ENCODE measurements at regions not wholly inside any gene's neighbourhood (a gene's known extent, or its start where the extent isn't known, plus 50 kb on each side); places are given as distances from the start of the nearest gene placed in this dataset.
"Not testable (repeated sequence)": the region's sequence is repeated elsewhere in the genome, so short reads cannot be mapped to it uniquely, and the experiment has no call there.

- H3K4me3 ChIP-seq (ENCODE audit: low read depth in 1 of 2, low read length in 1 of 2) = no peak overlapping the region
- peaks cover 39% of the 10 kb centered on the region for H3K27me3 ChIP-seq
- no peaks in the 10 kb centered on the region for H3K9me3 ChIP-seq
- no peaks in the 10 kb centered on the region for H3K36me3 ChIP-seq
- TF ChIP-seq CTCF (IDR thresholded peaks at IDR 0.05) = no peak
- H3K4me1 ChIP-seq (ENCODE audit: control insufficient read depth in 1 of 2, insufficient read depth in 1 of 2, low read depth in 1 of 2, low read length in 1 of 2) = no peaks in the 10 kb centered on the region
- H3K27ac ChIP-seq = no peak overlapping the region
Measured at GRCh38 chr6:43927532-43928210, 157.7 kb downstream of the VEGFA start.

- Histone ChIP-seq H3K4me1 (ENCODE audit: control insufficient read depth in 1 of 2, insufficient read depth in 1 of 2, low read depth in 1 of 2, low read length in 1 of 2) (no peaks in the 10 kb centered on the region), H3K36me3 (no peaks in the 10 kb centered on the region), H3K9me3 (no peaks in the 10 kb centered on the region), H3K27me3 (peaks cover 39% of the 10 kb centered on the region), H3K4me3 (ENCODE audit: low read depth in 1 of 2, low read length in 1 of 2) (no peak overlapping the region), H3K27ac (no peak overlapping the region)
- no peak for TF ChIP-seq CTCF (IDR thresholded peaks at IDR 0.05)
Measured at GRCh38 chr6:43926634-43927531, 156.9 kb downstream of the VEGFA start.

GRCh38 chr6:43925636-43926139, 155.7 kb downstream of the VEGFA start:
- not testable (repeated sequence) for H3K4me1 ChIP-seq (ENCODE audit: control insufficient read depth in 1 of 2, insufficient read depth in 1 of 2, low read depth in 1 of 2, low read length in 1 of 2); H3K9me3 ChIP-seq; H3K27ac ChIP-seq; H3K36me3 ChIP-seq; H3K4me3 ChIP-seq (ENCODE audit: low read depth in 1 of 2, low read length in 1 of 2)
- peaks cover 46% of the 10 kb centered on the region for H3K27me3 ChIP-seq

- peaks cover 58% of the 10 kb centered on the region for H3K27me3 ChIP-seq
- H3K27ac ChIP-seq = no peak overlapping the region
- H3K36me3 ChIP-seq = no peaks in the 10 kb centered on the region
- no peak overlapping the region for H3K4me3 ChIP-seq (ENCODE audit: low read depth in 1 of 2, low read length in 1 of 2)
- H3K9me3 ChIP-seq = no peaks in the 10 kb centered on the region
- no peaks in the 10 kb centered on the region for H3K4me1 ChIP-seq (ENCODE audit: control insufficient read depth in 1 of 2, insufficient read depth in 1 of 2, low read depth in 1 of 2, low read length in 1 of 2)
- no peak for TF ChIP-seq CTCF (IDR thresholded peaks at IDR 0.05)
Measured at GRCh38 chr6:43924222-43924702, 154.3 kb downstream of the VEGFA start.

GRCh38 chr6:43923376-43924221, 153.6 kb downstream of the VEGFA start:
- no peaks in the 10 kb centered on the region for H3K9me3 ChIP-seq
- H3K4me1 ChIP-seq (ENCODE audit: control insufficient read depth in 1 of 2, insufficient read depth in 1 of 2, low read depth in 1 of 2, low read length in 1 of 2) = no peaks in the 10 kb centered on the region
- no peaks in the 10 kb centered on the region for H3K36me3 ChIP-seq
- peaks cover 58% of the 10 kb centered on the region for H3K27me3 ChIP-seq
- no peak overlapping the region for H3K27ac ChIP-seq
- no peak for TF ChIP-seq CTCF (IDR thresholded peaks at IDR 0.05)
- no peak overlapping the region for H3K4me3 ChIP-seq (ENCODE audit: low read depth in 1 of 2, low read length in 1 of 2)

Measured in neutrophil (primary cell).